ENCODE measurements at regions not wholly inside any gene's neighbourhood (a gene's known extent, or its start where the extent isn't known, plus 50 kb on each side); places are given as distances from the start of the nearest gene placed in this dataset.

- H3K9me2 ChIP-seq (ENCODE audit: insufficient read depth): no peaks in the 10 kb centered on the region
- TF ChIP-seq ELF1 (IDR thresholded peaks at IDR 0.05; ENCODE audit: borderline replicate concordance, low read depth) (no peak), CEBPB (IDR thresholded peaks at IDR 0.05; ENCODE audit: low read depth) (no peak), ZBTB33 (IDR thresholded peaks at IDR 0.05; ENCODE audit: extremely low read depth, insufficient replicate concordance, low read length) (no peak)
- RAD21 ChIA-PET (ENCODE audit: low non-redundant PET in 1 of 2, low total read pairs in 2 of 2, uncharacterized antibody in 2 of 2, unreplicated experiment in 2 of 2): no interaction called here
- DNase-seq (ENCODE audit: low read depth, low spot score) (no peak), ATAC-seq (no peak)
- intact Hi-C loops (cut with micrococcal nuclease): no loop called here
- no TSS peak for BruUV-seq (replicated peaks)
- no peak overlapping the region for H3K27ac ChIP-seq (ENCODE audit: low read depth, low read length)
- H3K4me3 ChIP-seq (replicated peaks in 1 of 2; ENCODE audit: low read depth in 1 of 2, low read length in 2 of 2): no peak overlapping the region
- no peak overlapping the region for H3K9ac ChIP-seq (ENCODE audit: low read length)
- CTCF ChIA-PET: no interaction called here
- POLR2A ChIA-PET: no interaction called here
- no peaks in the 10 kb centered on the region for H4K20me1 ChIP-seq (ENCODE audit: insufficient read depth)
- no peak overlapping the region for H2AFZ ChIP-seq (ENCODE audit: low read depth, low read length, poor library complexity, severe bottlenecking)
- no peaks in the 10 kb centered on the region for H3K9me3 ChIP-seq (ENCODE audit: control insufficient read depth in 1 of 2, insufficient read depth in 1 of 2, low read depth in 1 of 2, low read length in 2 of 2)
- no peaks in the 10 kb centered on the region for H3K79me2 ChIP-seq (ENCODE audit: insufficient read depth, low read length)
- H3K36me3 ChIP-seq (ENCODE audit: control insufficient read depth in 1 of 2, insufficient read depth in 2 of 2, low read length in 2 of 2): no peaks in the 10 kb centered on the region
- H3K4me2 ChIP-seq (ENCODE audit: low read length): no peak overlapping the region
- 0 out of 2 replicates have a peak, but pooled peaks cover 3% of the 10 kb centered on the region for H3K27me3 ChIP-seq (ENCODE audit: insufficient read depth, low read length)
- peaks cover 0 to 7% of the 10 kb centered on the region in 2 experiments; a peak in 2 of 4 replicates for H3K4me1 ChIP-seq (ENCODE audit: control insufficient read depth in 1 of 2, insufficient read depth in 2 of 2, low read length in 2 of 2)
Measured at GRCh38 chr4:182066037-182066436, 177.2 kb upstream of the TENM3 start.

GRCh38 chr4:182067828-182068227, 175.4 kb upstream of the TENM3 start:
- 0 out of 2 replicates have a peak, but pooled peaks cover 3% of the 10 kb centered on the region for H3K27me3 ChIP-seq (ENCODE audit: insufficient read depth, low read length)
- intact Hi-C loops (cut with micrococcal nuclease): no loop called here
- ChIA-PET POLR2A (no interaction called here), RAD21 (ENCODE audit: low non-redundant PET in 1 of 2, low total read pairs in 2 of 2, uncharacterized antibody in 2 of 2, unreplicated experiment in 2 of 2) (no interaction called here), CTCF (no interaction called here)
- H3K9me3 ChIP-seq (ENCODE audit: control insufficient read depth in 1 of 2, insufficient read depth in 1 of 2, low read depth in 1 of 2, low read length in 2 of 2): no peaks in the 10 kb centered on the region
- no peak for TF ChIP-seq ZFX (IDR thresholded peaks at IDR 0.05)
- DNase-seq (ENCODE audit: low read depth, low spot score) (no peak), ATAC-seq (no peak)
- BruUV-seq (replicated peaks): no TSS peak
- H3K9me2 ChIP-seq (ENCODE audit: insufficient read depth): no peaks in the 10 kb centered on the region
- H3K4me1 ChIP-seq (ENCODE audit: control insufficient read depth in 1 of 2, insufficient read depth in 2 of 2, low read length in 2 of 2): peaks cover 0 to 5% of the 10 kb centered on the region in 2 experiments; a peak in 2 of 4 replicates
- H3K79me2 ChIP-seq (ENCODE audit: insufficient read depth, low read length): no peaks in the 10 kb centered on the region
- no peak overlapping the region for H2AFZ ChIP-seq (ENCODE audit: low read depth, low read length, poor library complexity, severe bottlenecking)
- no peak overlapping the region for H3K27ac ChIP-seq (ENCODE audit: low read depth, low read length)
- no peak overlapping the region for H3K9ac ChIP-seq (ENCODE audit: low read length)
- H4K20me1 ChIP-seq (ENCODE audit: insufficient read depth): no peaks in the 10 kb centered on the region
- H3K4me2 ChIP-seq (ENCODE audit: low read length): no peak overlapping the region
- no peak overlapping the region for H3K4me3 ChIP-seq (replicated peaks in 1 of 2; ENCODE audit: low read depth in 1 of 2, low read length in 2 of 2)
- no peaks in the 10 kb centered on the region for H3K36me3 ChIP-seq (ENCODE audit: control insufficient read depth in 1 of 2, insufficient read depth in 2 of 2, low read length in 2 of 2)

Data from HCT116 (cell line).